ENCODE measurements at regions not wholly inside any gene's neighbourhood (a gene's known extent, or its start where the extent isn't known, plus 50 kb on each side); places are given as distances from the start of the nearest gene placed in this dataset.

- TF ChIP-seq CTCF (IDR thresholded peaks at IDR 0.05; ENCODE audit: low read depth, low read length, poor library complexity, severe bottlenecking): no peak
- no peak for TF ChIP-seq EZH2phosphoT487 (IDR thresholded peaks at IDR 0.05; ENCODE audit: borderline replicate concordance, low read length)
Measured at GRCh38 chr2:5473635-5474034, 218.5 kb upstream of the SOX11 start.
